ENCODE measurements at regions not wholly inside any gene's neighbourhood (a gene's known extent, or its start where the extent isn't known, plus 50 kb on each side); places are given as distances from the start of the nearest gene placed in this dataset.

GRCh38 chr14:84961637-84962036 lies 568.3 kb upstream of the FLRT2 start:
- intact Hi-C loops (cut with DNase I): no loop called here
- no peak for DNase-seq

GRCh38 chr14:84963518-84963917 lies 566.4 kb upstream of the FLRT2 start:
- Histone ChIP-seq H3K27me3 (no peaks in the 10 kb centered on the region), H3K4me1 (peaks cover 0 to 12% (median 0%) of the 10 kb centered on the region in 4 donors), H3K4me3 (no peak overlapping the region), H3K36me3 (no peaks in the 10 kb centered on the region), H3K9me3 (no peaks in the 10 kb centered on the region), H3K27ac (no peak overlapping the region)
- WGBS, 2 donors: 28 to 74% methylated on average over 5 of the region's 5 CpGs
- no peak for DNase-seq
- TF ChIP-seq EP300 (IDR thresholded peaks at IDR 0.05) (no peak), CTCF (IDR thresholded peaks at IDR 0.05) (no peak), POLR2A (IDR thresholded peaks at IDR 0.05) (no peak), POLR2AphosphoS5 (IDR thresholded peaks at IDR 0.05) (no peak)
- intact Hi-C loops (cut with DNase I): no loop called here

More at GRCh38 chr14:84961637-84962036, 568.3 kb upstream of the FLRT2 start:
- Histone ChIP-seq H3K27me3 (no peaks in the 10 kb centered on the region), H3K4me3 (no peak overlapping the region), H3K4me1 (peaks cover 0 to 12% (median 0%) of the 10 kb centered on the region in 4 donors), H3K9me3 (no peaks in the 10 kb centered on the region), H3K36me3 (no peaks in the 10 kb centered on the region), H3K27ac (no peak overlapping the region)
- WGBS, 2 donors: 71 to 79% methylated on average over 2 of the region's 2 CpGs
- TF ChIP-seq POLR2AphosphoS5 (IDR thresholded peaks at IDR 0.05) (no peak), POLR2A (IDR thresholded peaks at IDR 0.05) (no peak), CTCF (IDR thresholded peaks at IDR 0.05) (no peak), EP300 (IDR thresholded peaks at IDR 0.05) (no peak)

- Histone ChIP-seq H3K4me3 (no peak overlapping the region), H3K9me3 (no peaks in the 10 kb centered on the region), H3K36me3 (no peaks in the 10 kb centered on the region), H3K27ac (no peak overlapping the region), H3K4me1 (peaks cover 0 to 12% (median 0%) of the 10 kb centered on the region in 4 donors), H3K27me3 (no peaks in the 10 kb centered on the region)
- intact Hi-C loops (cut with DNase I): no loop called here
- TF ChIP-seq POLR2A (IDR thresholded peaks at IDR 0.05) (no peak), CTCF (IDR thresholded peaks at IDR 0.05) (no peak), EP300 (IDR thresholded peaks at IDR 0.05) (no peak), POLR2AphosphoS5 (IDR thresholded peaks at IDR 0.05) (no peak)
- 76 to 86% methylated on average over 4 of the region's 4 CpGs for WGBS, 2 donors
- DNase-seq: no peak
These were observed 564.7 kb upstream of the FLRT2 start for GRCh38 chr14:84965279-84965678.

- Histone ChIP-seq H3K27ac (no peak overlapping the region), H3K4me3 (no peak overlapping the region), H3K27me3 (no peaks in the 10 kb centered on the region), H3K36me3 (no peaks in the 10 kb centered on the region), H3K4me1 (no peaks in the 10 kb centered on the region), H3K9me3 (no peaks in the 10 kb centered on the region)
- intact Hi-C loops (cut with DNase I): no loop called here
- WGBS, 2 donors: 74 to 83% methylated on average over 4 of the region's 4 CpGs
- DNase-seq: no peak
- TF ChIP-seq POLR2A (IDR thresholded peaks at IDR 0.05) (no peak), POLR2AphosphoS5 (IDR thresholded peaks at IDR 0.05) (no peak), EP300 (IDR thresholded peaks at IDR 0.05) (no peak), CTCF (IDR thresholded peaks at IDR 0.05) (no peak)
These were observed 560.4 kb upstream of the FLRT2 start for GRCh38 chr14:84969501-84969900.

- Histone ChIP-seq H3K9me3 (no peaks in the 10 kb centered on the region), H3K27ac (no peak overlapping the region), H3K4me3 (no peak overlapping the region), H3K27me3 (no peaks in the 10 kb centered on the region), H3K36me3 (no peaks in the 10 kb centered on the region), H3K4me1 (no peaks in the 10 kb centered on the region)
- whole genome bisulfite sequencing, 2 donors: 32 to 62% methylated on average over 2 of the region's 2 CpGs
- no peak for DNase-seq
- intact Hi-C loops (cut with DNase I): no loop called here
- TF ChIP-seq EP300 (IDR thresholded peaks at IDR 0.05) (no peak), POLR2AphosphoS5 (IDR thresholded peaks at IDR 0.05) (no peak), CTCF (IDR thresholded peaks at IDR 0.05) (no peak), POLR2A (IDR thresholded peaks at IDR 0.05) (no peak)
These were observed 554.6 kb upstream of the FLRT2 start for GRCh38 chr14:84975241-84975902.

All from sigmoid colon (tissue), 6 donors.